ENCODE measurements at regions not wholly inside any gene's neighbourhood (a gene's known extent, or its start where the extent isn't known, plus 50 kb on each side); places are given as distances from the start of the nearest gene placed in this dataset.

DNA sequence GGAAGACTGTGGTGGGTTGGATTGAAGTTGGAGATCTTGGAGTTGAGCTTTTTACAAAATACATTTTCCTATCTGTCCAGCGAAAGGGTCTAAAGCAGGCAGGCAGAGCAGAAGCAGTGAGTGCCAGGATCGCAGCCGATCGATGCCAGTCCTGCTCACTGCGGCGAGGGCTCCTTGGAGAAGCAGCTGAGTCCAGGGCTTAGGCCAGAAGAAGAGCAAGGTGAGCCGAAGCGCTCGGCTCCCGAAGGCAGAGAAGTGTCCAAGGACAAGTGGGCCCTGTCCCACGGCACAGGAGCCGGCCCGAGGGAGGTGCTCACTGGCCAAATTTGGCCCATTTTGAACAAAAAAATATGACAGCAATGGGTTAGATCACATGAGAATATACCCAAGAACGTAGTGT is 637.8 kb downstream of the BRD1 start:
- DNase-seq, result no peak
- Histone ChIP-seq H3K4me3 (ENCODE audit: insufficient read depth, low read depth, low read length) (no peak overlapping the region), H3K27me3 (ENCODE audit: control insufficient read depth, insufficient read depth, low read length) (no peaks in the 10 kb centered on the region), H3K36me3 (replicated peaks; ENCODE audit: control insufficient read depth, insufficient read depth, low read length) (no peaks in the 10 kb centered on the region)

DNA sequence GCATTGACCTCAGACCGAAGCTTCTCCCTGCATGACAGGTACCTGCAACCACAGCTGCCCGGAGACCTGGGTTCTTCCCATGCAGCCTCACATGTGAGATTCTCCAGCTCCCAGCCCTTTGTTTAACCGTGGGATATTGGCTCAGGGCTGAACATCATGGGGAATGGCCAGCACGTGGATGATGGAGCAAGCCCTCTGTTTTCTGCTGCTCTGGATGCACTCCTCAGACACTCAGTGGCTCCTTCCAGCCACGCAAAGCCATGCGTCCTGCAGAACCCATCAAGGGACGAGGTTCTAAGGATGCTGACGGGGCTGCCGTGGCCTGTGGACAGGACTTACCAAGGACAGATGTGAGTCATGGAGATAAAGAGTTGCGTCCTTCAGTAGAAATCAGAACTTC is 639.1 kb downstream of the BRD1 start:
- Histone ChIP-seq H3K27me3 (ENCODE audit: control insufficient read depth, insufficient read depth, low read length) (no peaks in the 10 kb centered on the region), H3K4me3 (ENCODE audit: insufficient read depth, low read depth, low read length) (no peak overlapping the region), H3K36me3 (replicated peaks; ENCODE audit: control insufficient read depth, insufficient read depth, low read length) (no peaks in the 10 kb centered on the region)
- DNase-seq, result no peak

DNA sequence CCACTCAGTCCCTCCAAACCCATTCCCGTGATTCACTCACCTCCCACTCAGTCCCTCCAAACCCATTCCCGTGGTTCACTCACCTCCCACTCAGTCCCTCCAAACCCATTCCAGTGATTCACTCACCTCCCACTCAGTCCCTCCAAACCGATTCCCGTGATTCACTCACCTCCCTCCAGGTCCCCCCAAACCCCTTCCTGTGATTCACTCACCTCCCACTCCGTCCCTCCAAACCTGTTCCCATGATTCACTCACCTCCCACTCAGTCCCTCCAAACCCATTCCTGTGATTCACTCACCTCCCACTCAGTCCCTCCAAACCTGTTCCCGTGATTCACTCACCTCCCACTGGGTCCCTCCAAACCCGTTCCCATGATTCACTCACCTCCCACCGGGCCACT is 639.6 kb downstream of the BRD1 start:
- Histone ChIP-seq H3K36me3 (replicated peaks; ENCODE audit: control insufficient read depth, insufficient read depth, low read length) (no peaks in the 10 kb centered on the region), H3K4me3 (ENCODE audit: insufficient read depth, low read depth, low read length) (no peak overlapping the region), H3K27me3 (ENCODE audit: control insufficient read depth, insufficient read depth, low read length) (no peaks in the 10 kb centered on the region)
- no peak for DNase-seq

DNA sequence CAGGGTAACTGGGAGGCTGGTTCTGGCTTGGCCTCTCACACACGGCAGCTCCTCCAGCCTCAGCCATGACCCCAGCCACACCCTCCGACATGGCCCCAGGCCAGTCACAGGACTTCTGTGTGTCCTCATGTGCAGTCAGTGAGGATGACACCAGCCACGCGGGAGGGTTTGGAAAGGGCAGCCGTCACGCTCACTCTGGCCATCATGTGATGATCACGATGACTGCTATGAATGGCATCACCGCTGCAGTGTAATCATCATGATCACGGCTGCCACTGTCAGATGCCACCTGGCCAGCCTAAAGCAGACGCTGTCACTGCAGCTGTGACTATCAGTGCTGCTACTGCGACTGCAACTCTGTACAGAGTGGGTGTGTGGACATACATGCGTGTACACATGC is 640.9 kb downstream of the BRD1 start:
- H3K4me3 ChIP-seq (ENCODE audit: insufficient read depth, low read depth, low read length), result no peak overlapping the region
- no peaks in the 10 kb centered on the region for H3K27me3 ChIP-seq (ENCODE audit: control insufficient read depth, insufficient read depth, low read length)
- no peak for DNase-seq
- no peaks in the 10 kb centered on the region for H3K36me3 ChIP-seq (replicated peaks; ENCODE audit: control insufficient read depth, insufficient read depth, low read length)

DNA sequence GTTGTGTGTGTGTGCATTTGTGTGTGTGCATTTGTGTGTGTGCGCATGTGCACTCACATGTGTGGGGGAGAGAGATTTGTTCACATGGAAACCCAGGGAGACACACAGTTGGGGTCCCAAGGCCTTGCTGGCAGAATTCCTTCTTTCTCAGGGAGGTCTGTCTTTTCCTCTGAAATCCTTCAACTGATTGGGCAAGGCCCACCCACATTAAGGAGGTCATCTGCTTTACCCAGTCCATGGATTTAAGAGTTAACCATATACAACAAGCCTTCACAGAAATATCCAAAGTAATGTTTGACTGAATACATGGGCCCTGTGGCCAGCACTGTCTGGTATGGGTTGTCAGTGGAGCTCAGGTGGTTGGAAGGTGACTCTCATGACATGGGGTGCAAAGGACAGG is 641.4 kb downstream of the BRD1 start:
- no peak overlapping the region for H3K4me3 ChIP-seq (ENCODE audit: insufficient read depth, low read depth, low read length)
- no peak for DNase-seq
- no peaks in the 10 kb centered on the region for H3K36me3 ChIP-seq (replicated peaks; ENCODE audit: control insufficient read depth, insufficient read depth, low read length)
- H3K27me3 ChIP-seq (ENCODE audit: control insufficient read depth, insufficient read depth, low read length), result no peaks in the 10 kb centered on the region

DNA sequence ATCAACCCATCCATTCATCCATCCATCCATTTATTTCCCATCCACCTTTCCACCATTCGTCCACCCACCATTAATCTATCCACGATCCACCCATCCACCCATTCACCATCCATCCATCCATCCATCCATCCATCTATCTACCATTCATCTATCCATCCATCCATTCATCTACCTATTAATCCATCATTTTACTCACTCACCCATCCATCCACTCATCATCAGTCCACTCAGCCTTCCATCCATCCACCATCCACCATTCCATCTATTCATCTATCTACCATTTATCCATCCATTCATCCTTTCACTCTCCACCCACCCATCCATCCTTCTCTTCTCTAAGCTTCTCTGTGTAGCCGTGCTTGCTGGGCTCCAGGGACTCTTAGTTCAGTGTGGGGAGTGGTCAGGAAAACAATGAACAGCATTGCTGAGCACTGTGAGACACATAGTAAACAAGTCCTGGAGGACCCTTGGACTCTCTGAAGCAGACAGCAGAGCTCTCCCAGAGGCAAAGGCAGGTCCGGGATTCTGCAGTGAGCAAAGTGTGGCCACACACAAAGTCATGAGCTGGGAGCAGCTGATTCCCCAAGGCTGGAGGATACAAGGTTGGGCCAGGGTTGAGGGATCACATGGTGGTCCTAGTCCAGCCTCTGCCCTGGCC is 642.2 kb downstream of the BRD1 start:
- no peaks in the 10 kb centered on the region for H3K27me3 ChIP-seq (ENCODE audit: control insufficient read depth, insufficient read depth, low read length)
- DNase-seq, result no peak
- no peaks in the 10 kb centered on the region for H3K36me3 ChIP-seq (replicated peaks; ENCODE audit: control insufficient read depth, insufficient read depth, low read length)
- no peak overlapping the region for H3K4me3 ChIP-seq (ENCODE audit: insufficient read depth, low read depth, low read length)

DNA sequence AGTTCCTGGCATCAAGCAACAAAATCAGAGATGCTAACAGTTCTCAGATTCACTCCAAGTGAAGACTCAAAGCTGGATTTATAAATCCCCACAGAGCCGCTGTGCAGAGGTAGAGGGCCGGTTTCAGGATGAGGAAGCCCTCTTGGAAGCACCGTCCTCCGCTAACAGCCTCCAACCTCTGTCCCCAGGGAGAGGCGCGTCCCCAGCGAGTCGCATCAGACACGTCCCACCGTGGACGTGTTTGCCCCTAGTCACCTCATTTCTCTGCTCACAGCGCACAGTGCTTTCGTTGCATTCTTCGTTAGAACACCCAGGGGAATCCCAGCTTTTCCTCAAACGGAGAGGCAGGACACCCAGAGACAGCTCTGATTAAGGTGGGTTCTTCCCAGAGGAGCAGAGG is 642.9 kb downstream of the BRD1 start:
- Histone ChIP-seq H3K36me3 (replicated peaks; ENCODE audit: control insufficient read depth, insufficient read depth, low read length) (no peaks in the 10 kb centered on the region), H3K27me3 (ENCODE audit: control insufficient read depth, insufficient read depth, low read length) (no peaks in the 10 kb centered on the region), H3K4me3 (ENCODE audit: insufficient read depth, low read depth, low read length) (no peak overlapping the region)
- DNase-seq, result no peak

DNA sequence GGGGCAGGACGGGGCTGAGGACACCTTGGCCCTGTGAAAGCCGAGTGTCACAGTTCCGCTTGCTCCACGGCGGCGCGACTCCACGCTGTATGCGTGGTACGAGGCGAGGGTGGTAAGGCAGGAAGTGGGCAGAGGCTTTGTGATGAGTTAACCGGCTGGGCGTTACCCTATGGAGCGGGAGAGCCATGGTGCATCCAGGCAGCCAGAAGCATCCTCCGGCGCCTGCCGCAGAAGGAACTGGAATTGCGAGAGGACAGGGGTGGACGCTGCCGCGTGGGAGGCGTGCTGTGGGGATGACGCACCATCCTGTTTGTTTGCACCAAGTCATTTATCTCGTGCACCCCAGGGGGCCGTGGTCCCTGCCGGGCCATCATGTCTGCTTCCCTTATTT is 643.9 kb downstream of the BRD1 start:
- Histone ChIP-seq H3K4me3 (ENCODE audit: insufficient read depth, low read depth, low read length) (no peak overlapping the region), H3K36me3 (replicated peaks; ENCODE audit: control insufficient read depth, insufficient read depth, low read length) (no peaks in the 10 kb centered on the region), H3K27me3 (ENCODE audit: control insufficient read depth, insufficient read depth, low read length) (no peaks in the 10 kb centered on the region)
- no peak for DNase-seq

DNA sequence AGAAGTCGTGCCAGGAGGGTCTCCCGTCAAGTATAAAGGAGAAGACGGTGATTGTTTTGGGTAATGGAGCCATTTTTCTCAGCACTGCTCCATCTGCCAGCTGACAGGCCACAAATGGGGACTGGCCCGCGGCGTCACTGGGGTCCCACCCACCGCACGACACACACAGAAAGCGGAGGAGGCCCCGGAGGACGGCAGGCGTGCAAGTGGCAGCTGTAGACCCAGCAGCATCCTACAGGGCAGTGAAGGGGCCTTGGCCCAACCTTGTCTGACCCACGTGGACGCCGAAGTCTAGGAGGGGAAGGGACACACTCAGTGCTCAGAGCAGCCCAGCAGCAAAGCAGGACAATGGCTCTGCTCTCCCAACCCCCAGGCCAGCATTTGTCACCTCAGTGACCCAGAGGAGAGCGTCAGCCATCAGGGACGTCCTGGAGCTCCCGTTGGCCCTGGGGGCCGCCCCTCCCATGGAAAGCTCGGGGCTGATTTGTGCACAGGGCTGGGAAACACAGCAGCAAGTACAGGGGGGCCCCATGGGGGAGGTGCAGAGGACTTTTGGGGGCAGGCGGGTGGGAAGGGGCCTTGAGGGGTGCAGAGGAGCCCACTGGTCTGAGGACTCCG is 644.4 kb downstream of the BRD1 start:
- Histone ChIP-seq H3K27me3 (ENCODE audit: control insufficient read depth, insufficient read depth, low read length) (no peaks in the 10 kb centered on the region), H3K36me3 (replicated peaks; ENCODE audit: control insufficient read depth, insufficient read depth, low read length) (no peaks in the 10 kb centered on the region), H3K4me3 (ENCODE audit: insufficient read depth, low read depth, low read length) (no peak overlapping the region)
- no peak for DNase-seq

DNA sequence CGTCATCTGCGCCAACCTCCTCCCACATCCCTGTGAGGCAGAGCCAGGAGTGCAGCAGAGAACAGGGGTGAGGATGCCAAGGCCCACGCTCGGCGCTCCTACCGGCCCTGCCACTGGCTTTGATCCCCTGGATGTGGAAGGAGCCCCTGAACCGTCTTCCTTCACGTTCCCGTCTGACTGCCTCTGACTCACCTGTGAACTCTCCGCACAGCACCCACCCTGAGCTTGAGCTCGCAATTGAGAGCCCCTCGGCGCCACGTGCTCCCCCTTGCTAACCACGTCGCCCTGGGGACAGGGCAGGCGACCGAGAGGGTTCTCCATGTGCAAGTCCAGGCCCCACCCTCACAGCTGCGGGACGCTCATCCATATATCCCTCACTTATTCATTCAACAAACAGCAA is 645.3 kb downstream of the BRD1 start:
- Histone ChIP-seq H3K27me3 (ENCODE audit: control insufficient read depth, insufficient read depth, low read length) (no peaks in the 10 kb centered on the region), H3K4me3 (ENCODE audit: insufficient read depth, low read depth, low read length) (no peak overlapping the region), H3K36me3 (replicated peaks; ENCODE audit: control insufficient read depth, insufficient read depth, low read length) (no peaks in the 10 kb centered on the region)
- peak; percentile 36 for DNase-seq

DNA sequence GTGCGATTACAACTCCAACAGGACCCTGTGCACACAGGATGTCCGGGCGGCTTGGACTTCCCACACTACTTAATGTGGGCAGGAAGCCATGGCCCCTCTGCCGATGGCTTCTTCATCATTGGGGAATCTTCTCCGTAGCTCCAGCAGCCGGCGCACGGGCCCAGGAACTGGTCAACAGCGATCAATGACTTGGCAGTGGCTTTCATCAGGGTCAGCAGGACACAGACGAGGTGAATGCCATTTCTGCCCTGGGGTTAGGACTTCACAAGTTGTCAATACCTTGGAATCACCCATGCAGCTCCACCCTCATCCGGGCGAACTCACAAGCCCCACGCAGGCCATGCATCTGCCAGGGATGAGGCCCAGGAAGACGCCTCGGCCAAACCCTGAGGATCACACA is 645.7 kb downstream of the BRD1 start:
- DNase-seq, result no peak
- no peaks in the 10 kb centered on the region for H3K36me3 ChIP-seq (replicated peaks; ENCODE audit: control insufficient read depth, insufficient read depth, low read length)
- H3K4me3 ChIP-seq (ENCODE audit: insufficient read depth, low read depth, low read length), result no peak overlapping the region
- no peaks in the 10 kb centered on the region for H3K27me3 ChIP-seq (ENCODE audit: control insufficient read depth, insufficient read depth, low read length)

DNA sequence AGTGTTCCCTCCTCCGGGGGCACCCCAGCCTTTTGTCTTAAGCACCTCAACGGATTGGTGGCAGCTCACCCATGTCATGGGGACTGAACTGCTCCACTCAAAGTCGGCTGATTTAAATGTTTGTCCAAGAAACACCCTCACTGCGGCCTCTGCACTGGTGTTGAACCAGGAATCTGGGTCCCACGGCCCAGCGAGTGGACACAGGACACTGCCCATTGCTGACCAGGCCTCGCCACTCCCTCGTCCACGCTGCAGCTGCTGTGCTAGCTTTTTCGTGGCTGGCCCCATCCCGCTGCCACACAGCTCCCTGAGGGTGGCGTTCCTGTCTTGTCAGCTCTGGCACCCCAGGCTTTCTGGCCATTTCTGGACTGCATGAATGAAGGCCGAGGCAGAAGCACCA is 646.2 kb downstream of the BRD1 start:
- DNase-seq, result no peak
- Histone ChIP-seq H3K27me3 (ENCODE audit: control insufficient read depth, insufficient read depth, low read length) (no peaks in the 10 kb centered on the region), H3K4me3 (ENCODE audit: insufficient read depth, low read depth, low read length) (no peak overlapping the region), H3K36me3 (replicated peaks; ENCODE audit: control insufficient read depth, insufficient read depth, low read length) (no peaks in the 10 kb centered on the region)

DNA sequence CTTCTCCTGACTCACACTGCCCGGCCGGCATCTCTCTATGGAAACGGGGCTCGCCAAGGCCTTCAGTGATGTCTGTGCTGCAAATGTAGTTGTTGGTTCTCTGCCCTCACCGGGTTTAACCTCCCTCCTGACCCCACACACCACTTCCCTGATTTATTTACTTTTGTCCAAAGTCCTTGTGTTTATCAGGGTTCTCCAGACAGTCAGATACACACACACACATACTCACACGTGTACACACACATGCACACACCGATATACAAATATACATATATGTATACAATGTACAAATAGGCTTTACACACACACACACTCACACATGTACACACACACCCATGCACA is 647.0 kb downstream of the BRD1 start:
- no peaks in the 10 kb centered on the region for H3K36me3 ChIP-seq (replicated peaks; ENCODE audit: control insufficient read depth, insufficient read depth, low read length)
- no peak overlapping the region for H3K4me3 ChIP-seq (ENCODE audit: insufficient read depth, low read depth, low read length)
- no peak for DNase-seq
- H3K27me3 ChIP-seq (ENCODE audit: control insufficient read depth, insufficient read depth, low read length), result no peaks in the 10 kb centered on the region

DNA sequence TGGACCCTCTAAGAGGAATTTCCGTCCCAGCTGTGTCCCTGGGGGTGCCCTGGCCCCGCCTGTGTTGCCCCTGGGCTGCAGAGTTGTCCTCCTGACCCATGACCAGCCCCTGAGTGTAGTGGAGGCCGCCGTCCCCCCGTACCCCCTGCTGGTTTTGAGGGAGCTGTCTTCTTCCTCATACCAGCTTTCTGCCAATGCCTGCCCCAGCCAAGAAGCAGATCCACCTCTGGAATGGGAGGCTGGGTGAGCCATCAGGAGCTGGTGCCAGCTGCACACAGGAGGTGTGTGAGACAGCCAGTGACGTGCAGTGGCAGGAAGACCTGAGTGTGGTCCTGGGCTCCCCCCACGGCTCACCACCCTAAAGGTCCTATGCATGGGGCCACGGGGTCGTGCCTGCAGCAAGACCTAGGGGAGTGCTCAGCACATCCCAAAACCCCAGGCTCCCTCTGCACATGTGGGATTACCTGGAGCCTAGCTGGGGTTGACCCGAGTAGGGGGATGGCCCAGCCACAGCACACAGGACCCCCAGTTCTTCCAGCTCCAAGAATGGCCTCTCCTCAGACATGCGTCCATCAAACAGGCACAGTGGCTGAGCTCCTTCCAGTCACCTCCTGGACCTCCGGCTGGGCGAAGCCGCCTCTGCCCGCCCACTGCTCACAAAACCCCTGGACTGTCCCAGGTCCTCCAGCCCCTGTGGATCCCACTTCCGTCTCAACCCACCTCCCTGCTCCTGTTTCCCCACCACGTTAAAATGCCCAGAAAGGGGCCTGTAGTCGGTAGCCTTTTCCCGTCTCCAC is 647.6 kb downstream of the BRD1 start:
- DNase-seq, result peak; percentile 48
- no peaks in the 10 kb centered on the region for H3K36me3 ChIP-seq (replicated peaks; ENCODE audit: control insufficient read depth, insufficient read depth, low read length)
- H3K4me3 ChIP-seq (ENCODE audit: insufficient read depth, low read depth, low read length), result no peak overlapping the region
- H3K27me3 ChIP-seq (ENCODE audit: control insufficient read depth, insufficient read depth, low read length), result no peaks in the 10 kb centered on the region

DNA sequence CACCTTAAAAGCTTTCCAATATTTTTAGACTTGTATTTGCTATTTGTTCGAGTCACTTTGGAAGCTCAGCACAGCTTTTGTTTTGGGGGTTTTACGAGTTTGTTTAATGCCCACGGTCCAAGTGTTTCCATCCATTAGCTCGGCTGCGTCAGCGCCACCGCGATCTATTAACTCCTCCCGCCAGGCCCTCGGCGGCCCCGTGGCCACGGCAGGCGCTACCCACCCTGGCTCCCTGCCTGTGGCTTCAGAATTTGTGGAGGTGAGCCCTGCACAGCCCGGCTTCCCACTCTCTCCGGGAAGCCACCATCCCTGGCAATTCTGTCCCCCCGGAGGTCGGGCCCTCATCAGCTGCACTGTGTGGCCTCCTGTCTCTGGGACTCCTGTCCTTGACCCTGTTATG is 648.5 kb downstream of the BRD1 start:
- DNase-seq, result no peak
- Histone ChIP-seq H3K36me3 (replicated peaks; ENCODE audit: control insufficient read depth, insufficient read depth, low read length) (no peaks in the 10 kb centered on the region), H3K27me3 (ENCODE audit: control insufficient read depth, insufficient read depth, low read length) (no peaks in the 10 kb centered on the region), H3K4me3 (ENCODE audit: insufficient read depth, low read depth, low read length) (no peak overlapping the region)

All from H7 (cell line).